ENCODE measurements at regions not wholly inside any gene's neighbourhood (a gene's known extent, or its start where the extent isn't known, plus 50 kb on each side); places are given as distances from the start of the nearest gene placed in this dataset.

DNA sequence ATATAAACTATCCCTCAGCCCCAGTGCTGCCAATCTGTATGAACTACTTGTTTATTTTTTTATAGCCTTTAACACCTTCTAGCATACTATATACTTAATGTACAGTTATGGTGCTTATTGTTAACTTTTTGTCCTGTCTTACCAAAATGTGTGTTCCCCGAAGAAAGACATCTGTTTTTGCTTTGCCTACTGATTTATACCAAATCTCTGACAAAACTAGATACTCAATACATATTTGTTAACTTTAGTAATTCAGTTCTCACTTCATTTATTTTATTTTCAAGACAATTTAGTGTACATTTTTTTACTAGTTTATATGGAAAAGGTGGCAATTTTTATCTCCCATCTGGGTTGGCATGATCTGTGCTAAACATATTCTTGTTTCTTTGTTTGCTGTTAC lies 824.3 kb upstream of the ATXN8OS start:
- no peak for TF ChIP-seq EZH2 (IDR thresholded peaks at IDR 0.05; ENCODE audit: low read length)
- TF ChIP-seq, protein P1, sequence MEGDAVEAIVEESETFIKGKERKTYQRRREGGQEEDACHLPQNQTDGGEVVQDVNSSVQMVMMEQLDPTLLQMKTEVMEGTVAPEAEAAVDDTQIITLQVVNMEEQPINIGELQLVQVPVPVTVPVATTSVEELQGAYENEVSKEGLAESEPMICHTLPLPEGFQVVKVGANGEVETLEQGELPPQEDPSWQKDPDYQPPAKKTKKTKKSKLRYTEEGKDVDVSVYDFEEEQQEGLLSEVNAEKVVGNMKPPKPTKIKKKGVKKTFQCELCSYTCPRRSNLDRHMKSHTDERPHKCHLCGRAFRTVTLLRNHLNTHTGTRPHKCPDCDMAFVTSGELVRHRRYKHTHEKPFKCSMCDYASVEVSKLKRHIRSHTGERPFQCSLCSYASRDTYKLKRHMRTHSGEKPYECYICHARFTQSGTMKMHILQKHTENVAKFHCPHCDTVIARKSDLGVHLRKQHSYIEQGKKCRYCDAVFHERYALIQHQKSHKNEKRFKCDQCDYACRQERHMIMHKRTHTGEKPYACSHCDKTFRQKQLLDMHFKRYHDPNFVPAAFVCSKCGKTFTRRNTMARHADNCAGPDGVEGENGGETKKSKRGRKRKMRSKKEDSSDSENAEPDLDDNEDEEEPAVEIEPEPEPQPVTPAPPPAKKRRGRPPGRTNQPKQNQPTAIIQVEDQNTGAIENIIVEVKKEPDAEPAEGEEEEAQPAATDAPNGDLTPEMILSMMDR (optimal IDR thresholded peaks at IDR 0.05 in 1 of 3, IDR thresholded peaks at IDR 0.05 in 1 of 3, conservative IDR thresholded peaks at IDR 0.05 in 1 of 3; ENCODE audit: extremely low read depth in 1 of 3, insufficient read depth in 2 of 3, low read length in 3 of 3), result no peak
- Histone ChIP-seq H2AFZ (ENCODE audit: control insufficient read depth, low read length) (no peak overlapping the region), H3K27me3 (ENCODE audit: control insufficient read depth, extremely low read depth, insufficient read depth, low read length) (no peaks in the 10 kb centered on the region), H3K4me2 (ENCODE audit: control insufficient read depth, extremely low read depth, insufficient read depth, low read depth, low read length) (no peak overlapping the region), H4K20me1 (ENCODE audit: control insufficient read depth, extremely low read depth, insufficient read depth, low read length) (no peaks in the 10 kb centered on the region), H3K4me1 (ENCODE audit: control insufficient read depth, extremely low read depth, insufficient read depth, low read length) (no peaks in the 10 kb centered on the region), H3K9me1 (ENCODE audit: control insufficient read depth, extremely low read depth, insufficient read depth, low read length) (no peaks in the 10 kb centered on the region), H3K79me2 (ENCODE audit: control insufficient read depth, insufficient read depth, low read length) (no peaks in the 10 kb centered on the region), H3K27ac (ENCODE audit: control insufficient read depth, insufficient read depth, low read length) (no peak overlapping the region), H3K9ac (ENCODE audit: control insufficient read depth, extremely low read depth, insufficient read depth, low read length) (no peak overlapping the region), H3K9me3 (ENCODE audit: control insufficient read depth, low read depth, low read length) (peaks cover 2% of the 10 kb centered on the region), H3K36me3 (ENCODE audit: control insufficient read depth in 2 of 2, extremely low read depth in 1 of 2, insufficient read depth in 2 of 2, low read length in 2 of 2) (no peaks in the 10 kb centered on the region), H3K4me3 (ENCODE audit: control insufficient read depth in 2 of 3, extremely low read depth in 1 of 3, insufficient read depth in 2 of 3, low read depth in 1 of 3, low read length in 3 of 3) (no peak overlapping the region)
- DNase-seq (ENCODE audit: low read depth, low spot score) (no peak), FAIRE-seq (no peak)
- dilution Hi-C loops (cut with MboI; ENCODE audit: extremely low pct_ligation_motif_present, low sequenced_read_pairs), result no loop called here

DNA sequence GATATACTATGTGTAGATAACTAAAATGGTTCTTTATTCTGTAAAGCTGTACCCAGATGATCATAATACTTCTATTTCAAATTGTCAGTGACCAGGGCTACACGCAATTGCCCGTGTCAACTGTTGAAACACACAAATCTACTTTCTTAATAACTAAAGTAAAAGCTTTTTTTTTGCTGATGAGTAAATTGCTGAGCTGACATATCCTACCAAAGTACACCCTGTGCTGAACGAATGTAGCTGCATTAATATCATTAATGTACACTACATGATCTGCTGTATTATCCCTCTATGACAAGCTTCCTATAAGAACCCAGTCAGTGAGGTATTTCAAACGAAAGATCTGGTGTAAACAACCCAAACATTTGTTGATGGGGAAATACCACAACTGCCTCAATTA lies 827.2 kb upstream of the ATXN8OS start:
- no peak overlapping the region for H2AFZ ChIP-seq (ENCODE audit: control insufficient read depth, low read length)
- H3K9me3 ChIP-seq (ENCODE audit: control insufficient read depth, low read depth, low read length), result peaks cover 2% of the 10 kb centered on the region
- TF ChIP-seq, protein P1 (optimal IDR thresholded peaks at IDR 0.05 in 1 of 3, IDR thresholded peaks at IDR 0.05 in 1 of 3, conservative IDR thresholded peaks at IDR 0.05 in 1 of 3; ENCODE audit: extremely low read depth in 1 of 3, insufficient read depth in 2 of 3, low read length in 3 of 3), result no peak
- no peak for TF ChIP-seq EZH2 (IDR thresholded peaks at IDR 0.05; ENCODE audit: low read length)
- H3K4me3 ChIP-seq (ENCODE audit: control insufficient read depth in 2 of 3, extremely low read depth in 1 of 3, insufficient read depth in 2 of 3, low read depth in 1 of 3, low read length in 3 of 3), result no peak overlapping the region
- H3K4me1 ChIP-seq (ENCODE audit: control insufficient read depth, extremely low read depth, insufficient read depth, low read length), result no peaks in the 10 kb centered on the region
- dilution Hi-C loops (cut with MboI; ENCODE audit: extremely low pct_ligation_motif_present, low sequenced_read_pairs), result no loop called here
- no peaks in the 10 kb centered on the region for H3K9me1 ChIP-seq (ENCODE audit: control insufficient read depth, extremely low read depth, insufficient read depth, low read length)
- H3K4me2 ChIP-seq (ENCODE audit: control insufficient read depth, extremely low read depth, insufficient read depth, low read depth, low read length), result no peak overlapping the region
- H4K20me1 ChIP-seq (ENCODE audit: control insufficient read depth, extremely low read depth, insufficient read depth, low read length), result no peaks in the 10 kb centered on the region
- FAIRE-seq, result no peak
- no peaks in the 10 kb centered on the region for H3K79me2 ChIP-seq (ENCODE audit: control insufficient read depth, insufficient read depth, low read length)
- H3K36me3 ChIP-seq (ENCODE audit: control insufficient read depth in 2 of 2, extremely low read depth in 1 of 2, insufficient read depth in 2 of 2, low read length in 2 of 2), result no peaks in the 10 kb centered on the region
- H3K27ac ChIP-seq (ENCODE audit: control insufficient read depth, insufficient read depth, low read length), result no peak overlapping the region
- no peak for DNase-seq (ENCODE audit: low read depth, low spot score)
- no peaks in the 10 kb centered on the region for H3K27me3 ChIP-seq (ENCODE audit: control insufficient read depth, extremely low read depth, insufficient read depth, low read length)
- no peak overlapping the region for H3K9ac ChIP-seq (ENCODE audit: control insufficient read depth, extremely low read depth, insufficient read depth, low read length)

Data from keratinocyte (primary cell).